RWPE1 (cell line): ENCODE measurements at regions not wholly inside any gene's neighbourhood (a gene's known extent, or its start where the extent isn't known, plus 50 kb on each side); places are given as distances from the start of the nearest gene placed in this dataset.
A peak's percentile ranks its signal among the peaks of the same experiment; 100 is the strongest.

ENCODE experiments used
- CTCF ChIA-PET: fragments of 350-600 bp; sonication (Branson Sonifier 250); formaldehyde crosslinking; extraction: SDS; loops from one replicate; lab custom pipeline; 2021; lab: Yijun Ruan, JAX
- POLR2A ChIA-PET: fragments of 400-600 bp; formaldehyde crosslinking; extraction: SDS; loops from one replicate; lab custom pipeline; 2020; ENCODE audit warnings: antibody characterized with exemption; ENCODE audit not compliant: low non-redundant PET; lab: Yijun Ruan, JAX
- DNase-seq: peaks from one replicate; pipeline ENCODE4 v3.0.0; 2012; ENCODE audit warnings: low spot score
- H3K27ac ChIP-seq: fragments of 450-650 bp; 2 replicates; pipeline ENCODE4 v1.5.1; 2017
- CTCF ChIP-seq: fragments of 450-650 bp; conservative IDR thresholded peaks from 2 replicates; pipeline ENCODE4 v1.5.1; 2017; ENCODE audit warnings: low read depth, mild to moderate bottlenecking

GRCh38 chr6:84428300-84428907, 201.0 kb upstream of the CEP162 start:
- POLR2A ChIA-PET, result no interaction called here
- DNase-seq, result peak; percentile 43
- H3K27ac ChIP-seq, result no peak overlapping the region
- CTCF ChIA-PET, result interaction anchor here (0.6 to 1.0 kb wide), 6 partner anchors 228 to 895 kb away, joined by 3 to 5 read pairs (median 3); no protein-coding TSS in a partner anchor
- TF ChIP-seq CTCF, result peak; percentile 82

- CTCF ChIA-PET, result interaction anchor here (0.6 kb wide), 1 partner anchor 890 kb away, joined by 4 read pairs; no protein-coding TSS in a partner anchor
- POLR2A ChIA-PET, result no interaction called here
Measured at GRCh38 chr6:84425971-84426705, 198.7 kb upstream of the CEP162 start.

GRCh38 chr6:84424956-84425355, 197.5 kb upstream of the CEP162 start:
- DNase-seq, result no peak
- no peak overlapping the region for H3K27ac ChIP-seq
- ChIA-PET POLR2A (no interaction called here), CTCF (interaction anchor here (0.6 to 1.1 kb wide), 5 partner anchors 21 to 528 kb away, joined by 3 to 11 read pairs (median 3); no protein-coding TSS in a partner anchor)
- no peak for TF ChIP-seq CTCF

More at GRCh38 chr6:84425971-84426705, 198.7 kb upstream of the CEP162 start:
- no peak for TF ChIP-seq CTCF
- no peak for DNase-seq
- H3K27ac ChIP-seq, result no peak overlapping the region

GRCh38 chr6:84422380-84422968, 195.0 kb upstream of the CEP162 start:
- TF ChIP-seq CTCF, result peak; percentile 72
- no peak overlapping the region for H3K27ac ChIP-seq
- POLR2A ChIA-PET, result no interaction called here
- CTCF ChIA-PET, result interaction anchor here (0.5 to 2.0 kb wide), 15 partner anchors 11 to 1466 kb away, joined by 3 to 11 read pairs (median 4); no protein-coding TSS in a partner anchor
- DNase-seq, result peak; percentile 31

GRCh38 chr6:84421031-84421430, 193.6 kb upstream of the CEP162 start:
- POLR2A ChIA-PET, result no interaction called here
- DNase-seq, result no peak
- H3K27ac ChIP-seq, result no peak overlapping the region
- CTCF ChIA-PET, result interaction anchor here (1.7 kb wide), 1 partner anchor 341 kb away, joined by 11 read pairs; no protein-coding TSS in a partner anchor
- TF ChIP-seq CTCF, result no peak

- POLR2A ChIA-PET, result no interaction called here
- no peak for TF ChIP-seq CTCF
- CTCF ChIA-PET, result no interaction called here
- H3K27ac ChIP-seq, result no peak overlapping the region
- DNase-seq, result no peak
Measured at GRCh38 chr6:84417260-84417659, 189.8 kb upstream of the CEP162 start.
